ENCODE measurements at regions not wholly inside any gene's neighbourhood (a gene's known extent, or its start where the extent isn't known, plus 50 kb on each side); places are given as distances from the start of the nearest gene placed in this dataset.

DNA sequence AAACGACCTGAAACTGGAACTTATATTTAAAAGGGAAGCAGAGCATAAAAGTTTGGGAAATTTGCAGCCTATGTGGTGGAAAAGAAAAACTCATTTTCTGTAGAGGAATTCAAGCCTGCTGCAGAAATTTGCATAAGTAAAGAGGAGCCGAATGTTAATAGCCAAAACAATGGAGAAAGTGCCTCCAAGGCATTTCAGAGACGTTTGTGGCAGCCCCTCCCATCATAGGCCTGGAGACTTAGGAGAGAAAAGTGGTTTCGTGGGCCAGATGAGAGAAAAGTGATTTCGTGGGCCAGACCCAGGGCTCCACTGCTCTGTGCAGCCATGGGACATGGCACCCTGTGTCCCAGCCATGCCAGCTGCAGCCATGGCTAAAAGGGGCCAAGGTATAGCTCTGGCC is 361.9 kb downstream of the PCDH19 start:
- BruUV-seq (replicated peaks), result no TSS peak
- Histone ChIP-seq H3K9me3 (ENCODE audit: control insufficient read depth, insufficient read depth, low read depth, low read length) (no peaks in the 10 kb centered on the region), H3K4me1 (ENCODE audit: control insufficient read depth, insufficient read depth, low read length) (no peaks in the 10 kb centered on the region), H3K27me3 (ENCODE audit: control insufficient read depth, insufficient read depth, low read length) (no peaks in the 10 kb centered on the region), H3K4me3 (ENCODE audit: low read depth in 2 of 2, low read length in 2 of 2) (no peak overlapping the region), H3K27ac (ENCODE audit: low read length) (no peak overlapping the region), H3K36me3 (ENCODE audit: control insufficient read depth, insufficient read depth, low read length) (no peaks in the 10 kb centered on the region)
- ChIA-PET CTCF (no interaction called here), POLR2A (no interaction called here)
- intact Hi-C loops (cut with micrococcal nuclease; ENCODE audit: unreplicated experiment), result no loop called here
- ATAC-seq, result no peak
- DNase-seq (ENCODE audit: low read depth, low spot score), result no peak
- no peak for TF ChIP-seq POLR2AphosphoS5 (IDR thresholded peaks at IDR 0.05; ENCODE audit: low read depth, low read length)
- TF ChIP-seq, protein P1, sequence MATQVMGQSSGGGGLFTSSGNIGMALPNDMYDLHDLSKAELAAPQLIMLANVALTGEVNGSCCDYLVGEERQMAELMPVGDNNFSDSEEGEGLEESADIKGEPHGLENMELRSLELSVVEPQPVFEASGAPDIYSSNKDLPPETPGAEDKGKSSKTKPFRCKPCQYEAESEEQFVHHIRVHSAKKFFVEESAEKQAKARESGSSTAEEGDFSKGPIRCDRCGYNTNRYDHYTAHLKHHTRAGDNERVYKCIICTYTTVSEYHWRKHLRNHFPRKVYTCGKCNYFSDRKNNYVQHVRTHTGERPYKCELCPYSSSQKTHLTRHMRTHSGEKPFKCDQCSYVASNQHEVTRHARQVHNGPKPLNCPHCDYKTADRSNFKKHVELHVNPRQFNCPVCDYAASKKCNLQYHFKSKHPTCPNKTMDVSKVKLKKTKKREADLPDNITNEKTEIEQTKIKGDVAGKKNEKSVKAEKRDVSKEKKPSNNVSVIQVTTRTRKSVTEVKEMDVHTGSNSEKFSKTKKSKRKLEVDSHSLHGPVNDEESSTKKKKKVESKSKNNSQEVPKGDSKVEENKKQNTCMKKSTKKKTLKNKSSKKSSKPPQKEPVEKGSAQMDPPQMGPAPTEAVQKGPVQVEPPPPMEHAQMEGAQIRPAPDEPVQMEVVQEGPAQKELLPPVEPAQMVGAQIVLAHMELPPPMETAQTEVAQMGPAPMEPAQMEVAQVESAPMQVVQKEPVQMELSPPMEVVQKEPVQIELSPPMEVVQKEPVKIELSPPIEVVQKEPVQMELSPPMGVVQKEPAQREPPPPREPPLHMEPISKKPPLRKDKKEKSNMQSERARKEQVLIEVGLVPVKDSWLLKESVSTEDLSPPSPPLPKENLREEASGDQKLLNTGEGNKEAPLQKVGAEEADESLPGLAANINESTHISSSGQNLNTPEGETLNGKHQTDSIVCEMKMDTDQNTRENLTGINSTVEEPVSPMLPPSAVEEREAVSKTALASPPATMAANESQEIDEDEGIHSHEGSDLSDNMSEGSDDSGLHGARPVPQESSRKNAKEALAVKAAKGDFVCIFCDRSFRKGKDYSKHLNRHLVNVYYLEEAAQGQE (IDR thresholded peaks at IDR 0.05; ENCODE audit: insufficient read depth in 1 of 2, low read depth in 2 of 2, low read length in 1 of 2), result no peak
- TF ChIP-seq, protein P2, sequence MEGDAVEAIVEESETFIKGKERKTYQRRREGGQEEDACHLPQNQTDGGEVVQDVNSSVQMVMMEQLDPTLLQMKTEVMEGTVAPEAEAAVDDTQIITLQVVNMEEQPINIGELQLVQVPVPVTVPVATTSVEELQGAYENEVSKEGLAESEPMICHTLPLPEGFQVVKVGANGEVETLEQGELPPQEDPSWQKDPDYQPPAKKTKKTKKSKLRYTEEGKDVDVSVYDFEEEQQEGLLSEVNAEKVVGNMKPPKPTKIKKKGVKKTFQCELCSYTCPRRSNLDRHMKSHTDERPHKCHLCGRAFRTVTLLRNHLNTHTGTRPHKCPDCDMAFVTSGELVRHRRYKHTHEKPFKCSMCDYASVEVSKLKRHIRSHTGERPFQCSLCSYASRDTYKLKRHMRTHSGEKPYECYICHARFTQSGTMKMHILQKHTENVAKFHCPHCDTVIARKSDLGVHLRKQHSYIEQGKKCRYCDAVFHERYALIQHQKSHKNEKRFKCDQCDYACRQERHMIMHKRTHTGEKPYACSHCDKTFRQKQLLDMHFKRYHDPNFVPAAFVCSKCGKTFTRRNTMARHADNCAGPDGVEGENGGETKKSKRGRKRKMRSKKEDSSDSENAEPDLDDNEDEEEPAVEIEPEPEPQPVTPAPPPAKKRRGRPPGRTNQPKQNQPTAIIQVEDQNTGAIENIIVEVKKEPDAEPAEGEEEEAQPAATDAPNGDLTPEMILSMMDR (IDR thresholded peaks at IDR 0.05), result no peak
- TF ChIP-seq TCF7L2 (IDR thresholded peaks at IDR 0.05; ENCODE audit: low read depth, low read length), result no peak
- no peak for TF ChIP-seq SIN3A (IDR thresholded peaks at IDR 0.05; ENCODE audit: borderline replicate concordance, insufficient read depth, low read depth, low read length)
- in situ Hi-C loops (cut with HindIII; ENCODE audit: low pct_unique_long_range_greater_than_20kb, low sequenced_read_pairs), result no loop called here

Measured in Panc1 (cell line).